GM18502 (cell line): ENCODE measurements at regions not wholly inside any gene's neighbourhood (a gene's known extent, or its start where the extent isn't known, plus 50 kb on each side); places are given as distances from the start of the nearest gene placed in this dataset.
A peak's percentile ranks its signal among the peaks of the same experiment; 100 is the strongest.

Experiments used
- ATAC-seq: cut with Tn5 transposase; IDR thresholded peaks from one replicate; pipeline ENCODE4 v1.9.1; 2021; ENCODE audit warnings: mild to moderate bottlenecking; ENCODE audit not compliant: unreplicated experiment, poor library complexity

DNA sequence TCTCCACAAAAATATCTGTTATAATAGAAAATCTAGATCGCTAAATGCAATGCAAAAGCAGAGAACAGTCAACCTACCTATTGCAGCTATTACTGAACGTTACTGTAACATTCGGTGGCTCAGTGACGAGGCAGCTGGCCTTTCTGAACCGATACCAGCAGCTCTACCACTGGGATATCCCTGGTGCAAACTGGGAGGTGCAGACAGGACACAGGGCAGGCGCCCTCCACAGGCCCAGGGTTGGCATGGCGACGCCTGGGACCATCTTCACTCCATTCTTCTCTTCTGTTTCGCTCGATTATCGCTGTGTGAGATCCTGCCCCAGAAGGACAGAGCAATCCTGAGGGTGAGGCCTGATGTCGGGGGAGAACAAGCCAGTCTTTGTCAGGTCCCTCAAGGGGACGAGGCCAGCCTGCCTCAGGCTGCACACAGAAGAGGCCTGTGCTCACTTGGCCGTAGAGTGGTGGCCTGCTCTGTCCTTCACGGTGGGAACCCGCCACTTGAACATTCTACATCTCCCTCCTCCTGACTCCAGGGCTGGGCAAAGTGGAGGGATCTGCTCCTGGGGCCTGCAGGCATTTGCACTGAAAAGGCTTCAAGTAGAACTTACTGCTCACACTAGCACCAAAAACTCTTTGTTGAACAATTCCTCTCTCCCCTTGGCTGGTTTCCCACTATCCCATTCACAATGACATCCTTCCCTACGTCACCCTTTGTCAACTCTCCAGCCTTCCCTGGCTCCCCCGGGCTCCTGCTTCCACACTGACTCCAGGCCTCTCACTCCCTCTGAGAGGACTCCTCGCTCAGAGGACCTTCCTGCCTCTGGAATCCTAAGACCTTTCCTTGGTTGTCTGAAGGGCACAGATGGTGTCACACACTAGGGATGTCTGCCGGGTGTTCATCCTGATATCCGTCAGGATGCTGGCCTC, 49.7 kb downstream of the CYRIA start:
- ATAC-seq = no peak

DNA sequence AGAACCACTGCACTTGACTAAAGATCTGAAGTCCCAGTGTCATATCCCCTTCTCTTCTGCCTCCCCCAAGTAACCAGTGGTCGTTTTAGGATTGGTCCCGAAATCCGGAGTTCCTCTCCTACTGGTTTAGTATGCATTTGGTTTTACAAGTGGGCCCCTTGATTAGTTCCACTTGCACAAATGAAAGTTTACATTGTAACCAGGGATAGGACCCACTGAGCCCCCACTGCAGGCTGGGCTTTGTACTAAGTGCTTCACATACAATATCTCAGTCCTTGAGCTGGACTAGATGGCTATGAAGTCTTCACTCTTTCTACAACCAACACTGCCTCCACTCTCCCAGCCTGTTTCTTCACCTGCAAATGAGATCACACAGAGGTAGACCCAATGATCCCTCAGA, 50.4 kb downstream of the CYRIA start:
- no peak for ATAC-seq

DNA sequence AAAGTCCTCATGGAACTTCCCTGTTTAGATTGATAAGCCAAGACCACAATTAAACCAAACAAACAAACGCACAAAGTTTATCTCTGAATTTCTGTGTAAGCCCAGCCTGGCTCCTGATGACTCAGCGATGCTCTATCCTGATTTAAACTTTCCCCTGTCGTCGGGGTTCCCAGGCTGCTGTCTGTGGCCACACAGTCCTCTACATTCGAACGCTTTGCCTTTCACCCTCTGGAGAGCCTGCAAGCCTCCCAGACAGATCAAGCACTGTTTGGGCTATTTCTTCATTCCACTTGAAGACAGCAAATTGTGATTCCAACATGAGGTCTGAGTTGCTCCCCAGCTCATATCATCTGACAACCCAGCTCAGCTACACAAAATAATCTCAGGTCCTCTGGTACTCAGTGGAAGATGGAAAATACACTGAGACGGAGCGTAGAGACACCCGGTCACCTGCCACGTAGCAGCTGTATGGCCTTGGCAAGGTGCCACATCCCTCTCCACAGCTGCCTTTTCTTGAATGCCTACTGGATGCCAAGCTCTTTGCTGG, 51.2 kb downstream of the CYRIA start:
- no peak for ATAC-seq

DNA sequence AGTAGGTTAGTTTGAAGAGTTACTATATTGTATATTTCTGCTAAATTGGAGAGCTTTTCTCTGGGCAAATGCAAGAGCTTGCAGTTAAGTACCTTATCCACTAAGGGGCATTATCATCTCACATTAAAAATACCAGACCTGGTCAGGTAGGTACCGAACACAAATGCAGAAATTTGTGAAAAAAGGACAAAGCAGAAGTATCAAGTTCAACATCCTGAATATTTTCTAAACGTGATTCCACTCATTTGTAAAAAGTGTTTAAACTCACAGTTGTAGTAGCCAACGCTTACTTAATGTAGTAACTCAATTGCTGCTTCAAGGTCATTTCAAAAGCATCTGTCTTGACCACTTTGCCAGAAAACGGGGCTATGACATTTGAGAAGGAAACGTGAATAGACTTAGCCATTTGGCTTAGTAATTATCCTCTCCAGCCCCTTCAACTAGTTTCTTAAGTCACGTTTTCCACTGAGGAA, 52.1 kb downstream of the CYRIA start:
- no peak for ATAC-seq

DNA sequence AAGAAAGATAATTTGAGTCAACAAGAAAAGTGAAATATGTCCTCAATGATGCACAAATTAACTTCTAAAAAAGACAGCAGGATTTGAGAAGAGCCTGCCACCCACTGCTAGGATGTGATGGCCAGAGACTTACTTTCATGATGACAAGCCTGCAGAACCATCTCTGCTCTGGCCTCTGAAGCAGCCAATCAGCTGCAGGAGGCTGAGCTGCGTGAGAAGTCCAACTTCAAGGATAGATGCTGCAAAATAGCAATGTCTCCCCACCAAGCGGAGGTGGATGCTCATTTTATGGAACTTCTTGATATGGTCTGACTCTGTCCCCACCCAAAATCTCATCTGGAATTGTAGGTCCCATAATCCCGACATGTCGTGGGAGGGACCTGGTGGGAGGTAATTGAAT, 53.1 kb downstream of the CYRIA start:
- ATAC-seq = no peak

DNA sequence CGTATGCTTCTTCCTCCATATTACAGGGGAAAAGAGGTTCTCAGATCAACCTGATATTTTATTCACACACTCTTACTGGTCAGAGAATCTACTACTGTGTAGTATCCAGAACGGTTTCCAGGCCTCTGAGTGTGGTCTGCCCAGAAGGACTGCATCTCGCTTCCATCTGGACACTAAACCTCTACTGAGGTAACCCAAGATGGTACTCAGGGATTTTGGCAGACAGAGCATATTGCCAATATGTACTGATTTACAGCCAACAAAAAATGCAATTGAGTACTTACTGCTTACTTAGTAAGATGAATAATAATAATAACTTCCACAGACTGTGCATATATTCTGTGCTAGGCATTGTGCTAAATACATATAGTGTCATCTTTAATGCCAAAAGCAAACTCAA, 55.8 kb downstream of the CYRIA start:
- ATAC-seq = no peak

DNA sequence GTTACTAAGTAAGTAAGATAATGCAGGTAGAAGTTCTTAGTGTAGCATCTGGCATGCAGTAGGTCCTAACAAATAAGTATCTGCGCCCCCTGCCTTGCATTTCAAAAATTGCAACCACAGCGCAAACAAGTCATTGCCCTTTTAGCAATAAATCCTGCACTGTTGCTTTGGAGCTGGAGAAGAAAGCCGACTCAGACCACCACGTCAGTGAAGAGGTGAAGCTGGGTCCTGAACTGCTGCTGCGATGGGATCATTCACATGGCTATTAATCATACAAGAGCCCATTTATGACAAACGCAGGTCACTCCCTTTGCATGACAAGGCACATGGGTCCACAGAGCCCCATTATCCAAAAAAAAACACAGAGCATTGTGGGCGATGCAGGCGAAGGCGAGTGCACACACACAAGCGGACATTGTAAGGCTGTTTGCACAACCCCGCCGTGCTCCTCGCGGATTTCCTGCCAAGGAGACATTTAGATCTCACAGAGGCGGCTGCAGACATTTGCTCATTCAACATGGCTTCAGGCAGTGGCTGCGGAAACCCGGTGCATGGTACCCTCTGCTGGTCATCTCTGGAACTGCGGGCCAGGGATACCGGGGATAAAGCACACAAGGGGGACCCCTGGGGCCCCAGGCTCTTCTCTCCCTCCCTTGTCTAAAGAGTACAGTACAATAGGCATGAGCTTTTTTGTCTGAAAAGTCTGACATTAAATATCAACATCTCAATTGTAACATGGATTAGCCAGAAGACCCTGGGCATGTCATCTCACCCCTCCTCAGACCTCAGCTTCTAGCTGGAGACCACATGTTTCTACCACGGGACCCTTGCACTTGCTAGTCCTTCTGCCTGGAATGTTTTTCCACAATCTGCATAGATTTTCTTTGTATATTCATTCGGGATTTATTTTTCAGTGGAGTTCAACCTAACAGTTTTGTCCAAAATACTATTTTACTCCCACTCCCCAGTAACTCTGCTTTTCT, 56.7 kb downstream of the CYRIA start:
- peak; percentile 93 for ATAC-seq

DNA sequence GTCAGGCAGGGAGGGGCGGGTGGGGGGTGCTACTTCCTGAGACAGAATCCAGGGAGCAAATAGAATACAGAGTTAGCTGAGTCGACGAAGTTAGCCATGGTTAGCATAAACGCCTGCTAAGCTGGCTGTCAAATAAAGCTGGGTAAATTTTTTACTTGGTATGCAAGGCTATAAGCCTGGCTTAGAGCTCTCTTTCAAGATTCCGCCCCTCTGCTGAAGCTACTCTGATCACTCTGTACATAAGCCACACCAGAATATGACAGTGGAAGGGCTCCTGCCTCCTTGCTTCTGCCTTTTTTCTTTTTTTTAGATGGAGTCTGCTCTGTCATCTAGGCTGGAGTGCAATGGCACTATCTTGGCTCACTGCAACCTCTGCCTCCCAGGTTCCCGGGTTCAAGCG, 58.3 kb downstream of the CYRIA start:
- ATAC-seq = no peak

DNA sequence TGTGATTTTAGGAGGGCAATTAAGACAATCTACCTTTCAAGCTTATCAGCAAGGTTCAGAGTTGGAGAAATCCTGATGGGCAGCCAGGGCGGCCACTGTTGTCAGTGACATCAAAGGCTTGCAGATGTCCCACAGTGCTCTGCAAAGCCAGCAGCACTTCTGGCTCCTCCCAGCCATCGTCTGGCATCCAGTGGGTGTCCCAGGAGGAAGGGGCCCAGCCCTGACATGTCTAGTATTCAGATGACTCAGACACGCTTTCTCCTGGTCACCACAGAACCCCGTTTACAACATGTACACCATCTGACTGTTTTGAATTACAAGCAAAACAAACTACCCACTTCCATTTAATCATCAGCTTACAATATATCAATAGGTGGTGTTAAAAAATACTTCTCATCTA, 61.4 kb downstream of the CYRIA start:
- no peak for ATAC-seq

DNA sequence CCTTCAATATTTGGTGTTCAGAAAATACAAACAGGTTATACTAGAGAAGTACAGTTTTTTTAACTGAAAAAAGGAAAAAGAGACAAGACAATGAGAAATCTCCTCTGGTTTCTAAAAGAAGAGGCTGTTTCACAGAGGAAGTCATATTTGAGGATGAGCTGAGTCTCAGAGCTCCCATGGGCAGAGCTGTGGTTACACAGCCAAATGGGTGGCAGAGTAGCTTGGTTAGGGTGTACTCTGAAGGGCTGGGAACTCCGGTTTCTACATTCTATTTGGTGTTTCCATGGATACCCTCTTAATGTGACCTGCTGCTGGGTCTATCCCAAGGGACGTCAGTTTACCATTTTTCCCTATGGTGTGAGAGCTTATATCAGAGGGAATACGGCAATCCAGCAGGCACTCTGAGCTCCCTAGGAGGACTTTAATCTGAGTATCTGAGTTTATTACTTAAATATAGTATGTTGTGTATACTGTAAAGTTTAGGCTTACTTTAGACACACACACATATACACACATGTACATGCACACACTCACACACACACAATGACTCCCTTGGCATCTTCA, 74.2 kb downstream of the CYRIA start:
- ATAC-seq = no peak

DNA sequence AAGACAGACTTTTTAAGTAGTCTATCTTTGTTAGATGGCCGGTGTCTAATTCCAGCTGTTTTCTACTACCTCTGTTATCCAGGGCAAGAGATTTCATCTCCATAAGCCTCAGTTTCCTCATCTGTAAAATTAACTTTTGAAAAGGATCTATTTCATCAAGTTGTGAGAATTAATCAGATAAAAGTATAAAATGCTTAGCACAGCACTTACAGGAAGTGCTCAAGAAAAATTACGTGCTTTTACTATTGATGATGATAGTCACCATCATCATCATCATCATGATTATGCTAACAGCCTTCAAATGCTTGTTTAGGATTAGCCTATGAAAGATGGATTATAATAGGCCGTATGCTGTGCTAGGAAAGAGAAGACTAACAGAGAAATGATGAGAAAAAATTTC, 76.2 kb downstream of the CYRIA start:
- ATAC-seq = no peak

DNA sequence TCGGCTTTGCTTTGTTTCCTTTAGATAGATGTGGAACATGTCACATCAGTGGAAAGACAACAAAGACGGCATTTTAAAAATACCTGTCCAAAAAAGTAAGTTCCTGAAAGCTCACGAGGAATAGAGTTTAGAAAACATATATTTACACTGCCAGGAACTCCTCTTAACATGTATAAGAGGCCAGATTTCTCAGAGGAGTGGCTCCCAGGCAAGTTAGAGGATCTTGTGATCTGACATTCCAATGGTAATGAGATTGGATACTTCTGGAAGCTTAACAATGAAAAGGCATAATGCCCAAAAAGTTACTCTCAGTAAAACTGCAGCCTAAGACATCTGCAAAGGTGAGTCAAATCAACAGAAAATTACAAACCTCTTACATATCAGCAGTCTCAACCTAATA, 77.1 kb downstream of the CYRIA start:
- ATAC-seq = no peak

DNA sequence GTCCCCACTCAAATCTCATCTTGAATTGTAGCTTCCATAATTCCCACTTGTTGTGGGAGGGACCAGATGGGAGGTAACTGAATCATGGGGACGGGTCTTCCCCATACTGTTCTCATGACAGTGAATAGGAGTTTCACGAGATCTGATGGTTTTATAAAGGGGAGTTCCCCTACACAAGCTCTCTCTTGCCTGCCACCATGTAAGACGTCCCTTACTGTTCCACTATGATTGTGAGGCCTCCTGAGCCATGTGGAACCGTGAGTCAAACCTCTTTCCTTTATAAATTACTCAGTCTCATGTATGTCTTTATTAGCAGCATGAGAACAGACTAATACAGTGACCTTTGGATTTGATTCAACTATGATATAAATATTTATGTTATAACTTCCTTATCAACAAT, 78.0 kb downstream of the CYRIA start:
- no peak for ATAC-seq

DNA sequence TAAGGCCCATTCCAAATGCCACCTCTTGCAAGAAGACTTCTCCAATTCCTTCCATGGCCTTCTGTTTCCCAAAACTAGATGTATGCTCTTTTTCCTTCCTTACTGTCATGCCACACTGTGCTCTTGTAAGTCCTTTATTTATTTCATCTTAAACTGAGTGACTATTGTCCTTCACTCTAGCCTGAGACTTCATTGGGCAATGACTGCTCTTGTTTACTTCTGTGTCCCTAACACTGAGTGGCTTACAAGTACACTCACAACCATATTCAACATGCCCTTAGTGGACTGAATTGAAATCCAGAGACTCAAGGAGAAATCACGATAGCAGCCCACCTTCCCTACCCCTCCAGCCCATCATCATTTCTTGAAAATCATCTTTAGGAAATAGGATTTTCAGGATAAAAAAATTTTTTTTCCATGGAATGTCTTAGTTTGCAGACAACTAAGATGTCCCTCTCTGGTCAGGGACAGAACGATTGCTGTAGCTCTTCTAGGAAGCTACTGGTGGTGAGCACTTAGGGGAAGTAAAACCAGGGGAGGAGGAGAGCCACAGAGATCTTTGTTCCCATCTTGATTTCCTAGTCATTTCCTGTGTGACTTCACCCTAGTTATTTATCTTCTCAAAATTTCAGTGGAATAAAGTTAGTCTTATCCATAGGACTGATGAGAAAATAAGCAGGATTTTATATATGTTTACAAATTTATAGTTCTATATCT, 80.7 kb downstream of the CYRIA start:
- no peak for ATAC-seq

DNA sequence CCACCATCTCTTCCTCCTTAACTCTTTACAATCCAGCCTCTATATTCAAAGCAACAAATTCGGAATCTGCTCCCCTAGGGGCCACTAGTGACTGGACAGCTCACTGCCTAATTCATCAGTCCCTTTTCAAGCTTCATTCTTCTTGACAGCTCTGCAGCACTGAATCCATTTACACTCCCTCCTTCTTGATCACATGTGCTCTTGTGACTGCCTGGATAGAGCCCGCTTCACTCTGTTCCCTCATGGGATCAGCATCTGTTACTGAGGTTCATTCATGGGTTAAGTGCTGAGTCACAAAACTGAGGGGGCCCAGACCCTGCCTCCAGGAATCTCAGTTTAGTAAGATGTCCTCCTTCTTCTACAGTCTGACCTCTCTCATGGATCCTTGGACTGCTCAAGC, 81.5 kb downstream of the CYRIA start:
- ATAC-seq = no peak

DNA sequence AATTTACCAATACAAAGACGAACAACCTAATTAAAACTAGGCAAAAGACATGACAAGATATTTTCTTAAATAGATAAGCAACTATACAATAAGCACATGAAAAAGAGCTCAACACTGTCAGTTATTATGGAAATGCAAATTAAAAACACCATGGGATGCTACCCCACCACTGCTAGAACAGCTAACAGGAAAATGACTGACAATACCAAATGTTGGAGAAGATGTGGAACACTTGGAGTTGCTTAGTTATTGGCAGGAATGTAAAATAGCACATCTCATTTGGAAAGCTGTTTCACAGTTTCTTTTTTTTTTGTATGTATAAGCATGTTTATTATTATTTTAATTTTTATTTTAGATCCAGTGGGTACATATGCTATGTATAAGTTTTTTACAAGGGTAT, 84.4 kb downstream of the CYRIA start:
- no peak for ATAC-seq

DNA sequence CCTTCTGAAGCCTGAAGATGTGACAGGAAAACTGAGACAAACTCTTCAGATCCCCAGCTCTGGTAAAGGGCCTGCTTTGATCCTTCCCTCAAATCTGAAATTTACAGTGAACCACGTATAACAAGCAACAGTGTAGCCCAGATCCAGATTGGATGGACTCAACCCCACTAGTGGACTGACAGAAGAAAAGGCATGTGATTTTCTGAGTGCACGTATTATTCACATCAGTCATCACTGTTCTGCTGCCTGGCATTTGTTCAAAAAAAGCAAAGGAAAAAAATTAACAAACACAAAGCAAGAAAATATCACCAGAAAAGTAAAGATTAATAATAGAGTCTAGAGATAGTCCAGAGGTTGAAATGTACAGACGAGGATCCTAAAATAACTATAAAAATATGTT, 87.6 kb downstream of the CYRIA start:
- no peak for ATAC-seq

DNA sequence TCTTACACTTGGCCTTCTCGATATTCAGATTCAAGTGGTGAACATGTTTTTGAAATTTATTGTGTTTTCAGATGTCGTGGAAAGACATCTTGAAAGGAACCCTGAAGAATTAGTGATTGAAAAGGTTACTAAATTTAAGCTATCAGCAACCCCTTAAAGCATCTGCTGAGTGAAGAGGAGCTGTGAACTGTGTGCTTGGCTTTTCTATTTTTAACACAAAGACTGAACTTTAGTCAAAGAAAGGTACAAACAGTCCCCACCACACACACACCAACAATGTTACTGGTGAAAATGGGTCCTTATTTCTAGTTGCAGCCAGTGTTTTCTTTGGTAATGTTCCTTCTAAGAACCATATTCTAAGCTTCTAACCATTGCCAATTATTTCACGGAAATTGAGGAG, 95.1 kb downstream of the CYRIA start:
- ATAC-seq = no peak

DNA sequence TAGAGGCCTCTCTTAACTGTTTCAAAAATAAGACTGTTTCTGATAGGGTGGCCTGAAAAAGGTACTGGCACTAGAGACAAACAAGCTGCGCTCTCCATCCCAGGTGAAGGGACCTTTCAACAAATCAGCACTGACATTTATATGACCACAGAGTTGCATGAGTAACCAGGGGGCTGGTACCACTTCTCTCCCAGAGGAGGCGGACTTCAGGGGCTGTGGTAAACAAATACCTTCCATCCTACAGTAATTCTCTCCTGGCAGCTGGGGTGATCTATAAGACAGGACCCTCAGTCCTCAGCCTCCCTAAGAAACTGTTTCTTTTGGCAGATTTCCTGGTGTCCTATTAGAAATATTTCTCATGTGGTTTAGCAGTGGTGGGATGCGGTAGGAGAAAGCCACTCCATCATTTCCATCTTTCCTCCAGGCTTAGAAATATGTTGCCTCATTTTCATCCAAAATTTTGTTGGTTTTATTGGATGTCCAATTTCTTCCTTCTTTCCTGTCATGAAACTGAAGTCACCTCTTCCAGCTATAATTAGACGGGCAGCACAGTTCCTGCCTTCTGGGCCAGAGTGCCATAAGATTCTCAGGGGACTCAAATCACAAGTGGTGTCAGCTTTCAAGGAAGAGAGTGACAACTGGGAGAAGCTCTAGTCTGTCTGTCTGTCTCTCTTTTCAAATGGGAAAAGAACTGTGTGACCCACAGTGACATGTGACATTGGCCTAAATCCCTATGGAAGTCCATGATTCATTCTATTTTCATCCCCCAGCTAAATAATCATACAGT, 96.4 kb downstream of the CYRIA start:
- no peak for ATAC-seq
